ENCODE measurements at regions not wholly inside any gene's neighbourhood (a gene's known extent, or its start where the extent isn't known, plus 50 kb on each side); places are given as distances from the start of the nearest gene placed in this dataset.

GRCh38 chr6:92431502-92431901 lies 987.9 kb downstream of the EPHA7 start:
- no peak overlapping the region for H2AFZ ChIP-seq (ENCODE audit: insufficient read depth, low read depth, low read length, poor library complexity, severe bottlenecking)
- Mint-ChIP-seq H3K4me3 (no peak overlapping the region), H3K9me3 (peaks cover 0 to 12% (median 2%) of the 10 kb centered on the region in 7 donors), H3K27me3 (ENCODE audit: low read depth in 3 of 3) (no peaks in the 10 kb centered on the region), H3K4me1 (no peaks in the 10 kb centered on the region), H3K36me3 (no peaks in the 10 kb centered on the region), H3K27ac (no peak overlapping the region)
- no peak for TF ChIP-seq CTCF (IDR thresholded peaks at IDR 0.05)
- intact Hi-C loops (cut with micrococcal nuclease), result no loop called here
- H3K9me3 ChIP-seq (replicated peaks in 1 of 2; ENCODE audit: control insufficient read depth in 1 of 2, insufficient read depth in 1 of 2, low read length in 2 of 2), result peaks cover 0 to 3% of the 10 kb centered on the region in 2 donors
- no peaks in the 10 kb centered on the region for H4K20me1 ChIP-seq (ENCODE audit: insufficient read depth, low read length)
- DNase-seq, result no peak
- H3K4me3 ChIP-seq (replicated peaks in 1 of 3; ENCODE audit: low read depth in 2 of 3, low read length in 3 of 3), result no peak overlapping the region
- H3K4me2 ChIP-seq (replicated peaks; ENCODE audit: extremely low read depth, low read length, poor library complexity, severe bottlenecking), result no peak overlapping the region
- no peaks in the 10 kb centered on the region for H3K4me1 ChIP-seq (ENCODE audit: control insufficient read depth in 1 of 2, insufficient read depth in 2 of 2, low read length in 2 of 2)
- no peaks in the 10 kb centered on the region for H3K79me2 ChIP-seq (ENCODE audit: insufficient read depth, low read length)
- H3K36me3 ChIP-seq (replicated peaks in 1 of 2; ENCODE audit: control insufficient read depth in 1 of 2, insufficient read depth in 2 of 2, low read length in 2 of 2), result no peaks in the 10 kb centered on the region
- H3K9ac ChIP-seq (ENCODE audit: insufficient read depth, low read length, poor library complexity, severe bottlenecking), result no peak overlapping the region
- H3K27me3 ChIP-seq (ENCODE audit: control insufficient read depth in 2 of 2, insufficient read depth in 2 of 2, low read length in 2 of 2), result no peaks in the 10 kb centered on the region
- H3K27ac ChIP-seq (ENCODE audit: low read depth in 1 of 2, low read length in 2 of 2), result no peak overlapping the region

GRCh38 chr6:92428448-92428847 lies 990.9 kb downstream of the EPHA7 start:
- H3K9ac ChIP-seq (ENCODE audit: insufficient read depth, low read length, poor library complexity, severe bottlenecking), result no peak overlapping the region
- H3K9me3 ChIP-seq (replicated peaks in 1 of 2; ENCODE audit: control insufficient read depth in 1 of 2, insufficient read depth in 1 of 2, low read length in 2 of 2), result peaks cover 0 to 3% of the 10 kb centered on the region in 2 donors
- H2AFZ ChIP-seq (ENCODE audit: insufficient read depth, low read depth, low read length, poor library complexity, severe bottlenecking), result no peak overlapping the region
- H3K4me1 ChIP-seq (ENCODE audit: control insufficient read depth in 1 of 2, insufficient read depth in 2 of 2, low read length in 2 of 2), result no peaks in the 10 kb centered on the region
- no peaks in the 10 kb centered on the region for H3K4me1 Mint-ChIP-seq
- H3K36me3 ChIP-seq (replicated peaks in 1 of 2; ENCODE audit: control insufficient read depth in 1 of 2, insufficient read depth in 2 of 2, low read length in 2 of 2), result no peaks in the 10 kb centered on the region
- DNase-seq, result no peak
- no peak overlapping the region for H3K4me3 ChIP-seq (replicated peaks in 1 of 3; ENCODE audit: low read depth in 2 of 3, low read length in 3 of 3)
- no peaks in the 10 kb centered on the region for H4K20me1 ChIP-seq (ENCODE audit: insufficient read depth, low read length)
- H3K27ac ChIP-seq (ENCODE audit: low read depth in 1 of 2, low read length in 2 of 2), result no peak overlapping the region
- H3K27me3 Mint-ChIP-seq (ENCODE audit: low read depth in 3 of 3), result peaks cover 0 to 2% (median 1%) of the 10 kb centered on the region in 3 donors
- peaks cover 0 to 14% (median 2%) of the 10 kb centered on the region in 7 donors for H3K9me3 Mint-ChIP-seq
- H3K4me3 Mint-ChIP-seq, result no peak overlapping the region
- intact Hi-C loops (cut with micrococcal nuclease), result no loop called here
- no peaks in the 10 kb centered on the region for H3K79me2 ChIP-seq (ENCODE audit: insufficient read depth, low read length)
- no CpG with 5 or more reads among the region's 2 CpGs for WGBS (ENCODE audit: insufficient coverage)
- H3K27me3 ChIP-seq (ENCODE audit: control insufficient read depth in 2 of 2, insufficient read depth in 2 of 2, low read length in 2 of 2), result no peaks in the 10 kb centered on the region
- no peaks in the 10 kb centered on the region for H3K36me3 Mint-ChIP-seq
- TF ChIP-seq CTCF (IDR thresholded peaks at IDR 0.05), result no peak
- H3K4me2 ChIP-seq (replicated peaks; ENCODE audit: extremely low read depth, low read length, poor library complexity, severe bottlenecking), result no peak overlapping the region
- no peak overlapping the region for H3K27ac Mint-ChIP-seq
